GM23338 (cell line): ENCODE measurements at regions not wholly inside any gene's neighbourhood (a gene's known extent, or its start where the extent isn't known, plus 50 kb on each side); places are given as distances from the start of the nearest gene placed in this dataset.

ENCODE experiments used
- ATAC-seq: fragments of 200-7000 bp; cut with Tn5 transposase; 3 replicates; pipeline ENCODE4 v1.9.1; 2020
- DNase-seq: peaks from one replicate; pipeline ENCODE4 v3.0.0-alpha.2; 2015; ENCODE audit warnings: low spot score
- H2AFZ ChIP-seq: fragments of 200-600 bp; sonication (generic); 2 replicates; pipeline ENCODE4 v1.8.0; 2016; ENCODE audit warnings: antibody characterized with exemption, mild to moderate bottlenecking, moderate library complexity
- H3F3A ChIP-seq: fragments of 200-600 bp; sonication (generic); replicated peaks from 2 replicates; pipeline ENCODE4 v1.8.0; 2017; ENCODE audit warnings: antibody characterized with exemption, mixed run types, low read depth
- H3K27ac ChIP-seq: fragments of 200-600 bp; sonication (generic); 2 replicates; pipeline ENCODE4 v1.6.1; 2016; ENCODE audit warnings: low read depth
- H3K27me3 ChIP-seq: fragments of 200-600 bp; sonication (generic); 2 replicates; pipeline ENCODE4 v1.8.0; 2016; ENCODE audit warnings: mild to moderate bottlenecking, mixed run types, moderate library complexity; ENCODE audit not compliant: insufficient read depth
- H3K36me3 ChIP-seq: fragments of 200-600 bp; sonication (generic); 2 replicates; pipeline ENCODE4 v1.8.0; 2016; ENCODE audit warnings: mild to moderate bottlenecking; ENCODE audit not compliant: insufficient read depth
- H3K4me1 ChIP-seq: fragments of 200-600 bp; sonication (generic); 2 replicates; pipeline ENCODE4 v1.8.0; 2016; ENCODE audit warnings: mild to moderate bottlenecking, moderate library complexity; ENCODE audit not compliant: insufficient read depth
- H3K4me2 ChIP-seq: fragments of 200-600 bp; sonication (generic); 2 replicates; pipeline ENCODE4 v1.7.1; 2017; ENCODE audit warnings: mixed run types
- H3K4me3 ChIP-seq: fragments of 200-600 bp; sonication (generic); 2 replicates; pipeline ENCODE4 v1.6.1; 2016; ENCODE audit warnings: mixed run types
- H3K79me2 ChIP-seq: fragments of 200-600 bp; sonication (generic); replicated peaks from 2 replicates; pipeline ENCODE4 v1.8.0; 2017; ENCODE audit warnings: mild to moderate bottlenecking; ENCODE audit not compliant: insufficient read depth
- H3K9me2 ChIP-seq: fragments of 200-600 bp; sonication (generic); 2 replicates; pipeline ENCODE4 v1.8.0; 2017; ENCODE audit not compliant: insufficient read depth
- H4K20me1 ChIP-seq: fragments of 200-600 bp; sonication (generic); replicated peaks from 2 replicates; pipeline ENCODE4 v1.8.0; 2017; ENCODE audit warnings: mild to moderate bottlenecking; ENCODE audit not compliant: insufficient read depth
- H3K27ac Mint-ChIP-seq: 2 replicates; pipeline ENCODE4 v1.8.0; 2020; ENCODE audit warnings: inconsistent platforms, mild to moderate bottlenecking, moderate library complexity, mixed read lengths
- H3K27me3 Mint-ChIP-seq: 3 replicates; pipeline ENCODE4 v1.8.0; 2022; ENCODE audit warnings: low read depth, mild to moderate bottlenecking, moderate library complexity, mixed read lengths, inconsistent platforms; ENCODE audit not compliant: insufficient read depth, poor library complexity
- H3K36me3 Mint-ChIP-seq: 3 replicates; pipeline ENCODE4 v1.8.0; 2021; ENCODE audit warnings: low read depth, mild to moderate bottlenecking, inconsistent platforms, moderate library complexity, mixed read lengths
- H3K4me1 Mint-ChIP-seq: 3 replicates; pipeline ENCODE4 v1.8.0; 2020; ENCODE audit warnings: mild to moderate bottlenecking, inconsistent platforms, mixed read lengths
- H3K4me3 Mint-ChIP-seq: 3 replicates; pipeline ENCODE4 v1.8.0; 2021; ENCODE audit warnings: moderate library complexity, mild to moderate bottlenecking, inconsistent platforms, mixed read lengths
- H3K9me3 Mint-ChIP-seq: 3 replicates; pipeline ENCODE4 v1.8.0; 2020; ENCODE audit warnings: moderate library complexity, mild to moderate bottlenecking, inconsistent platforms, mixed read lengths
- CREB1 ChIP-seq: fragments of 250-450 bp; sonication (Bioruptor Pico); IDR thresholded peaks from 2 replicates; pipeline ENCODE4 v1.5.0; 2020; ENCODE audit warnings: low read depth, mild to moderate bottlenecking, moderate library complexity
- EZH2 ChIP-seq: fragments of 200-600 bp; sonication (generic); IDR thresholded peaks from one replicate; pipeline ENCODE4 v1.8.0; 2017; ENCODE audit warnings: antibody characterized with exemption, mild to moderate bottlenecking, low read depth; ENCODE audit not compliant: unreplicated experiment
- EZH2phosphoT487 ChIP-seq: fragments of 200-600 bp; sonication (generic); IDR thresholded peaks from one replicate; pipeline ENCODE4 v1.8.1; 2018; ENCODE audit warnings: antibody characterized with exemption; ENCODE audit not compliant: unreplicated experiment
- JUNB ChIP-seq: IDR thresholded peaks from one replicate; pipeline ENCODE4 v1.6.1; 2016; ENCODE audit warnings: antibody characterized with exemption; ENCODE audit not compliant: unreplicated experiment
- NANOG ChIP-seq: IDR thresholded peaks from 2 replicates; pipeline ENCODE4 v1.6.1; 2016; ENCODE audit warnings: antibody characterized with exemption, borderline replicate concordance
- ZNF114 ChIP-seq: fragments of 250-450 bp; sonication (Bioruptor Pico); IDR thresholded peaks from 2 replicates; pipeline ENCODE4 v1.5.0; 2020; ENCODE audit warnings: mild to moderate bottlenecking, moderate library complexity
- TF ChIP-seq, protein P1 (sequence below): fragments of 250-450 bp; sonication (Bioruptor Pico); IDR thresholded peaks from 2 replicates; pipeline ENCODE4 v1.5.0; 2020; ENCODE audit warnings: mild to moderate bottlenecking, moderate library complexity
- TF ChIP-seq, protein P2 (sequence below): IDR thresholded peaks from 2 replicates; pipeline ENCODE4 v1.6.1; 2016; ENCODE audit warnings: antibody characterized with exemption

DNA sequence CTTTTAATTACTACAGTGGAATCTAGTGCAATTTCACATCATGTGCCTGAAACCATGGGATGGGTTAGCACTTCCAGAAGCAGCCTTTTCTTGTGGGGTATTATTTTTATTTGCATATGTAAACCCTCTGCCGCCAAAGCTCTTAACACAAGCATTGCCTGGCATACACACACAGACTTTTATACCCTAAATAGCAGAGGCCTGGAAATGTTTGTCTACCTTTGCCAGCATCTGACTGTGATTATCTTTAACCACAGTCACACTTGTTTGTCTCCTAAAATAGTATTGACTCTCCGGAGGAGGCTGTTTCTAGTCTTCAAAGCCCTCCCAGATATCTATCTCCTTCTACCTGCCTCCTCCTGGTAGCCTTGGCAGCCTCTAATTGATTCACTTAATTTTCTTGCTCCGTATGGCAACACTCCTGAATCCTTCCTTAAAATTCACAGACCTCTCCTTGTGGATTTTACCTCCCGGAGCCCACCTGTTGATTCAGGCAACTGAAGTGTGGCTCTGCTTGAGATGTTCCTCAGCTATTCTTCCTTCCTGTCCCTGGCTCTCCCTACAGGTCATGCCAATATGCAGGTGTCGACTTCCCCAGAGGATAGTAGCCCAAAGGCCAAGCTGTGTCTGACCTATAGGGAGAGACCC, 127.1 kb upstream of the UMPS start (continued):
- TF ChIP-seq, protein P1, sequence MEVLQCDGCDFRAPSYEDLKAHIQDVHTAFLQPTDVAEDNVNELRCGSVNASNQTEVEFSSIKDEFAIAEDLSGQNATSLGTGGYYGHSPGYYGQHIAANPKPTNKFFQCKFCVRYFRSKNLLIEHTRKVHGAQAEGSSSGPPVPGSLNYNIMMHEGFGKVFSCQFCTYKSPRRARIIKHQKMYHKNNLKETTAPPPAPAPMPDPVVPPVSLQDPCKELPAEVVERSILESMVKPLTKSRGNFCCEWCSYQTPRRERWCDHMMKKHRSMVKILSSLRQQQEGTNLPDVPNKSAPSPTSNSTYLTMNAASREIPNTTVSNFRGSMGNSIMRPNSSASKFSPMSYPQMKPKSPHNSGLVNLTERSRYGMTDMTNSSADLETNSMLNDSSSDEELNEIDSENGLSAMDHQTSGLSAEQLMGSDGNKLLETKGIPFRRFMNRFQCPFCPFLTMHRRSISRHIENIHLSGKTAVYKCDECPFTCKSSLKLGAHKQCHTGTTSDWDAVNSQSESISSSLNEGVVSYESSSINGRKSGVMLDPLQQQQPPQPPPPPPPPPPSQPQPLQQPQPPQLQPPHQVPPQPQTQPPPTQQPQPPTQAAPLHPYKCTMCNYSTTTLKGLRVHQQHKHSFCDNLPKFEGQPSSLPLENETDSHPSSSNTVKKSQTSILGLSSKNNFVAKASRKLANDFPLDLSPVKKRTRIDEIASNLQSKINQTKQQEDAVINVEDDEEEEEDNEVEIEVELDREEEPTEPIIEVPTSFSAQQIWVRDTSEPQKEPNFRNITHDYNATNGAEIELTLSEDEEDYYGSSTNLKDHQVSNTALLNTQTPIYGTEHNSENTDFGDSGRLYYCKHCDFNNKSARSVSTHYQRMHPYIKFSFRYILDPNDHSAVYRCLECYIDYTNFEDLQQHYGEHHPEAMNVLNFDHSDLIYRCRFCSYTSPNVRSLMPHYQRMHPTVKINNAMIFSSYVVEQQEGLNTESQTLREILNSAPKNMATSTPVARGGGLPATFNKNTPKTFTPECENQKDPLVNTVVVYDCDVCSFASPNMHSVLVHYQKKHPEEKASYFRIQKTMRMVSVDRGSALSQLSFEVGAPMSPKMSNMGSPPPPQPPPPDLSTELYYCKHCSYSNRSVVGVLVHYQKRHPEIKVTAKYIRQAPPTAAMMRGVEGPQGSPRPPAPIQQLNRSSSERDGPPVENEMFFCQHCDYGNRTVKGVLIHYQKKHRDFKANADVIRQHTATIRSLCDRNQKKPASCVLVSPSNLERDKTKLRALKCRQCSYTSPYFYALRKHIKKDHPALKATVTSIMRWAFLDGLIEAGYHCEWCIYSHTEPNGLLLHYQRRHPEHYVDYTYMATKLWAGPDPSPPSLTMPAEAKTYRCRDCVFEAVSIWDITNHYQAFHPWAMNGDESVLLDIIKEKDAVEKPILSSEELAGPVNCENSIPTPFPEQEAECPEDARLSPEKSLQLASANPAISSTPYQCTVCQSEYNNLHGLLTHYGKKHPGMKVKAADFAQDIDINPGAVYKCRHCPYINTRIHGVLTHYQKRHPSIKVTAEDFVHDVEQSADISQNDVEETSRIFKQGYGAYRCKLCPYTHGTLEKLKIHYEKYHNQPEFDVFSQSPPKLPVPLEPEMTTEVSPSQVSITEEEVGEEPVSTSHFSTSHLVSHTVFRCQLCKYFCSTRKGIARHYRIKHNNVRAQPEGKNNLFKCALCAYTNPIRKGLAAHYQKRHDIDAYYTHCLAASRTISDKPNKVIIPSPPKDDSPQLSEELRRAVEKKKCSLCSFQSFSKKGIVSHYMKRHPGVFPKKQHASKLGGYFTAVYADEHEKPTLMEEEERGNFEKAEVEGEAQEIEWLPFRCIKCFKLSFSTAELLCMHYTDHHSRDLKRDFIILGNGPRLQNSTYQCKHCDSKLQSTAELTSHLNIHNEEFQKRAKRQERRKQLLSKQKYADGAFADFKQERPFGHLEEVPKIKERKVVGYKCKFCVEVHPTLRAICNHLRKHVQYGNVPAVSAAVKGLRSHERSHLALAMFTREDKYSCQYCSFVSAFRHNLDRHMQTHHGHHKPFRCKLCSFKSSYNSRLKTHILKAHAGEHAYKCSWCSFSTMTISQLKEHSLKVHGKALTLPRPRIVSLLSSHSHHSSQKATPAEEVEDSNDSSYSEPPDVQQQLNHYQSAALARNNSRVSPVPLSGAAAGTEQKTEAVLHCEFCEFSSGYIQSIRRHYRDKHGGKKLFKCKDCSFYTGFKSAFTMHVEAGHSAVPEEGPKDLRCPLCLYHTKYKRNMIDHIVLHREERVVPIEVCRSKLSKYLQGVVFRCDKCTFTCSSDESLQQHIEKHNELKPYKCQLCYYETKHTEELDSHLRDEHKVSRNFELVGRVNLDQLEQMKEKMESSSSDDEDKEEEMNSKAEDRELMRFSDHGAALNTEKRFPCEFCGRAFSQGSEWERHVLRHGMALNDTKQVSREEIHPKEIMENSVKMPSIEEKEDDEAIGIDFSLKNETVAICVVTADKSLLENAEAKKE, result no peak
- TF ChIP-seq EZH2phosphoT487, result no peak
- TF ChIP-seq CREB1, result no peak
- TF ChIP-seq JUNB, result no peak
- no peak for TF ChIP-seq EZH2
- TF ChIP-seq ZNF114 (CRISPR knock-in tag), result no peak

DNA sequence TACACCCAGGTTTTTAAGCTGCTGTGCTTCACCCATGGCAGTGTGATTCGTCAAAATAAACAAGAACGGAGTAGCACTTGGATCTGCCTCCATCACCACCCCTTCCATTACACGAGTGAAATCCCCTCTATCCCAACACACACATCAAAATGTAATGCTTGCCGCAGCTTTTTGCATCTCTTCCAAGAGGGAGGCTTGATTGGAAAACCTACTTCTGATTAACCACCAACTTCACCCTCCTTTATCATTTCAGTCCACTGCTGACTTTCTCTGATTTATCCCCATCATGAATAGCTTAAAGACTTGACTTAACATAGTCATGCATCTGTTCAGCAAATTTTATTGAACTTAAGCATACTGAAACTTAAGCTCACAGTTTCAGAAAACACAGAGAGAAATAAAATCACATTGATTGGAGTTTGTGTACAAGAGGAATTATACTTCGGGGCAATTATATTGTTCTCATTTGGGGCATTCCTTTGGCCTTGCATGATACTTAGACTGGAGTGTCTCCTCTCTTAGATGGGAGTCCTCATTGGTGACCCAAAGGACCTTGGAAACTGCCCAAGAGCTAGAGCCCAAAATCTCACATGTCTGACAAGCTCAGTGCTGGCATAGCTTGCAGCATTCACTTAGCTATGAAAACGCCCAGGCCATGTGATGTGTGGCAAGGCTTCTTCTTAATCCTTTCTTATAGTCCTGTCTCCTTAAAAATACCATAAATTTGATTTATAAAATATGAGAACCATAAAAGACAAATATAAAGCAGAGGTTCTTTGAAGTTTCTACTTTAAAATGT, 124.3 kb upstream of the UMPS start:
- no peaks in the 10 kb centered on the region for H3K9me2 ChIP-seq
- H3K4me2 ChIP-seq, result no peak overlapping the region
- DNase-seq, result no peak
- H4K20me1 ChIP-seq, result no peaks in the 10 kb centered on the region
- H3K36me3 Mint-ChIP-seq, result no peaks in the 10 kb centered on the region
- no peaks in the 10 kb centered on the region for H3K4me1 ChIP-seq
- H3K4me3 ChIP-seq, result no peak overlapping the region
- H2AFZ ChIP-seq, result no peak overlapping the region
- H3K4me3 Mint-ChIP-seq, result no peak overlapping the region
- peaks cover 4% of the 10 kb centered on the region; the same call in 1 of the 3 replicates for H3K4me1 Mint-ChIP-seq
- no peaks in the 10 kb centered on the region for H3K79me2 ChIP-seq
- H3K27me3 Mint-ChIP-seq, result peaks cover 2% of the 10 kb centered on the region
- H3K27me3 ChIP-seq, result no peaks in the 10 kb centered on the region
- no peak for ATAC-seq
- H3K9me3 Mint-ChIP-seq, result no peaks in the 10 kb centered on the region
- H3K36me3 ChIP-seq, result no peaks in the 10 kb centered on the region
- H3F3A ChIP-seq, result no peaks in the 10 kb centered on the region
- no peak overlapping the region for H3K27ac Mint-ChIP-seq
- no peak overlapping the region for H3K27ac ChIP-seq
- TF ChIP-seq, protein P2, sequence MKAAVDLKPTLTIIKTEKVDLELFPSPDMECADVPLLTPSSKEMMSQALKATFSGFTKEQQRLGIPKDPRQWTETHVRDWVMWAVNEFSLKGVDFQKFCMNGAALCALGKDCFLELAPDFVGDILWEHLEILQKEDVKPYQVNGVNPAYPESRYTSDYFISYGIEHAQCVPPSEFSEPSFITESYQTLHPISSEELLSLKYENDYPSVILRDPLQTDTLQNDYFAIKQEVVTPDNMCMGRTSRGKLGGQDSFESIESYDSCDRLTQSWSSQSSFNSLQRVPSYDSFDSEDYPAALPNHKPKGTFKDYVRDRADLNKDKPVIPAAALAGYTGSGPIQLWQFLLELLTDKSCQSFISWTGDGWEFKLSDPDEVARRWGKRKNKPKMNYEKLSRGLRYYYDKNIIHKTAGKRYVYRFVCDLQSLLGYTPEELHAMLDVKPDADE, result no peak
- TF ChIP-seq NANOG (no peak), JUNB (no peak), EZH2phosphoT487 (no peak)
